HG02642 (cell line): ENCODE measurements at regions not wholly inside any gene's neighbourhood (a gene's known extent, or its start where the extent isn't known, plus 50 kb on each side); places are given as distances from the start of the nearest gene placed in this dataset.

ENCODE experiments used
- ATAC-seq: cut with Tn5 transposase; IDR thresholded peaks from one replicate; pipeline ENCODE4 v1.9.1; 2021; ENCODE audit warnings: mild to moderate bottlenecking; ENCODE audit not compliant: unreplicated experiment, poor library complexity

GRCh38 chr18:28801876-28802275 lies 624.9 kb upstream of the CDH2 start:
- no peak for ATAC-seq

- no peak for ATAC-seq
Observed at GRCh38 chr18:28794459-28795245, 617.7 kb upstream of the CDH2 start.

- ATAC-seq, result no peak
Observed at GRCh38 chr18:28793901-28794300, 617.0 kb upstream of the CDH2 start.

GRCh38 chr18:28792404-28793086 lies 615.6 kb upstream of the CDH2 start:
- no peak for ATAC-seq

GRCh38 chr18:28791101-28791500 lies 614.2 kb upstream of the CDH2 start:
- no peak for ATAC-seq

GRCh38 chr18:28789502-28789901 lies 612.6 kb upstream of the CDH2 start:
- no peak for ATAC-seq

- ATAC-seq, result no peak
Observed at GRCh38 chr18:28786926-28787325, 610.0 kb upstream of the CDH2 start.

- no peak for ATAC-seq
Observed at GRCh38 chr18:28781616-28782362, 604.9 kb upstream of the CDH2 start.

GRCh38 chr18:28778706-28779105 lies 601.8 kb upstream of the CDH2 start:
- no peak for ATAC-seq

- no peak for ATAC-seq
Observed at GRCh38 chr18:28777756-28778155, 600.8 kb upstream of the CDH2 start.

GRCh38 chr18:28771849-28772248 lies 594.9 kb upstream of the CDH2 start:
- ATAC-seq, result no peak

- no peak for ATAC-seq
Observed at GRCh38 chr18:28768791-28769768, 592.1 kb upstream of the CDH2 start.

GRCh38 chr18:28767727-28768211 lies 590.8 kb upstream of the CDH2 start:
- ATAC-seq, result no peak

GRCh38 chr18:28767201-28767600 lies 590.3 kb upstream of the CDH2 start:
- ATAC-seq, result no peak

GRCh38 chr18:28766721-28767120 lies 589.8 kb upstream of the CDH2 start:
- ATAC-seq, result no peak

- ATAC-seq, result no peak
Observed at GRCh38 chr18:28766027-28766426, 589.1 kb upstream of the CDH2 start.

- no peak for ATAC-seq
Observed at GRCh38 chr18:28760299-28760698, 583.4 kb upstream of the CDH2 start.

GRCh38 chr18:28757466-28758008 lies 580.6 kb upstream of the CDH2 start:
- ATAC-seq, result no peak

GRCh38 chr18:28743115-28743514 lies 566.2 kb upstream of the CDH2 start:
- ATAC-seq, result no peak

GRCh38 chr18:28740575-28740974 lies 563.6 kb upstream of the CDH2 start:
- no peak for ATAC-seq
